HL-60 (cell line): ENCODE measurements at regions not wholly inside any gene's neighbourhood (a gene's known extent, or its start where the extent isn't known, plus 50 kb on each side); places are given as distances from the start of the nearest gene placed in this dataset.
"Not testable (repeated sequence)": the region's sequence is repeated elsewhere in the genome, so short reads cannot be mapped to it uniquely, and the experiment has no call there.

Experiments
- DNase-seq, 2 experiments: peaks; one replicate each; pipeline ENCODE4 v3.0.0-alpha.2; 2010 to 2020; ENCODE audit warnings: low read depth in 1 of 2, low spot score in 1 of 2
- H3K27ac ChIP-seq: fragments of 250-450 bp; sonication (Bioruptor Pico); replicated peaks from 2 replicates; pipeline ENCODE4 v1.5.1; 2020; ENCODE audit warnings: mild to moderate bottlenecking, moderate library complexity
- H3K27me3 ChIP-seq: fragments of 250-450 bp; sonication (Bioruptor Pico); 2 replicates; pipeline ENCODE4 v1.5.1; 2021; ENCODE audit warnings: mild to moderate bottlenecking, moderate library complexity; ENCODE audit not compliant: insufficient read depth, poor library complexity, severe bottlenecking
- H3K4me3 ChIP-seq: replicated peaks from 2 replicates; pipeline ENCODE4 v1.5.1; 2011; ENCODE audit warnings: mild to moderate bottlenecking, control low read depth, low read length; ENCODE audit not compliant: insufficient read depth
- GABPA ChIP-seq: IDR thresholded peaks from 2 replicates; pipeline ENCODE4 v1.6.1; 2012; ENCODE audit warnings: low read depth
- POLR2AphosphoS5 ChIP-seq: IDR thresholded peaks from 2 replicates; pipeline ENCODE4 v1.6.1; 2012; ENCODE audit warnings: low read depth
- REST ChIP-seq: IDR thresholded peaks from 2 replicates; pipeline ENCODE4 v1.6.1; 2012; ENCODE audit warnings: low read depth; ENCODE audit not compliant: insufficient replicate concordance
- SPI1 ChIP-seq: IDR thresholded peaks from 2 replicates; pipeline ENCODE4 v1.6.1; 2012; ENCODE audit warnings: low read depth, mild to moderate bottlenecking, borderline replicate concordance
- TF ChIP-seq, protein P1 (sequence below): IDR thresholded peaks from one replicate; pipeline ENCODE4 v1.5.1; 2011; ENCODE audit warnings: low read length, control low read depth, inconsistent platforms; ENCODE audit not compliant: insufficient read depth

DNA sequence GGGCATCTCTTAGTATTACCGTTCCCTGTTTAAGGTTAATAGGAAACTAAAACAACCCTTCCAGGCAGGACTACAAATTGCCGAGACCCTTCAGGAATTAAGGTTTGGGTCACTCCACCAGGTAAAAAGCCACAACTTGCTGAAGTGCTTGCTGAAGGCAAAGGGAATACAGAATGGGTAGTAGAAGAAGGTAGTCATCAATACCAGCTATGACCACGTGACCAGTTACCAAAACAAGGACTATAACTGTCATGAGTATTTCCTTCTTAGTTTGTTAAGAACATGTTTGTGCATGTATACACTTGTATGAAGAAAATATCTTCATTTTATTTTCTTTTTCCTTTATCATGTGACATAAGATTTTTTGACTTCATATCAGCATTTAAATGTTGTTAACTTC is 578.7 kb upstream of the FBXO33 start:
- H3K4me3 ChIP-seq, result no peak overlapping the region
- TF ChIP-seq POLR2AphosphoS5 (no peak), SPI1 (no peak), REST (no peak), GABPA (no peak)
- TF ChIP-seq, protein P1, sequence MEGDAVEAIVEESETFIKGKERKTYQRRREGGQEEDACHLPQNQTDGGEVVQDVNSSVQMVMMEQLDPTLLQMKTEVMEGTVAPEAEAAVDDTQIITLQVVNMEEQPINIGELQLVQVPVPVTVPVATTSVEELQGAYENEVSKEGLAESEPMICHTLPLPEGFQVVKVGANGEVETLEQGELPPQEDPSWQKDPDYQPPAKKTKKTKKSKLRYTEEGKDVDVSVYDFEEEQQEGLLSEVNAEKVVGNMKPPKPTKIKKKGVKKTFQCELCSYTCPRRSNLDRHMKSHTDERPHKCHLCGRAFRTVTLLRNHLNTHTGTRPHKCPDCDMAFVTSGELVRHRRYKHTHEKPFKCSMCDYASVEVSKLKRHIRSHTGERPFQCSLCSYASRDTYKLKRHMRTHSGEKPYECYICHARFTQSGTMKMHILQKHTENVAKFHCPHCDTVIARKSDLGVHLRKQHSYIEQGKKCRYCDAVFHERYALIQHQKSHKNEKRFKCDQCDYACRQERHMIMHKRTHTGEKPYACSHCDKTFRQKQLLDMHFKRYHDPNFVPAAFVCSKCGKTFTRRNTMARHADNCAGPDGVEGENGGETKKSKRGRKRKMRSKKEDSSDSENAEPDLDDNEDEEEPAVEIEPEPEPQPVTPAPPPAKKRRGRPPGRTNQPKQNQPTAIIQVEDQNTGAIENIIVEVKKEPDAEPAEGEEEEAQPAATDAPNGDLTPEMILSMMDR, result no peak
- no peak for DNase-seq
- H3K27me3 ChIP-seq, result no peaks in the 10 kb centered on the region
- no peak overlapping the region for H3K27ac ChIP-seq

- no peak for DNase-seq
- no peaks in the 10 kb centered on the region for H3K27me3 ChIP-seq
- no peak overlapping the region for H3K4me3 ChIP-seq
- TF ChIP-seq REST (no peak), GABPA (no peak), SPI1 (no peak), POLR2AphosphoS5 (no peak)
- TF ChIP-seq, protein P1, result no peak
- no peak overlapping the region for H3K27ac ChIP-seq
These were observed 577.5 kb upstream of the FBXO33 start for GRCh38 chr14:40009771-40010170.

DNA sequence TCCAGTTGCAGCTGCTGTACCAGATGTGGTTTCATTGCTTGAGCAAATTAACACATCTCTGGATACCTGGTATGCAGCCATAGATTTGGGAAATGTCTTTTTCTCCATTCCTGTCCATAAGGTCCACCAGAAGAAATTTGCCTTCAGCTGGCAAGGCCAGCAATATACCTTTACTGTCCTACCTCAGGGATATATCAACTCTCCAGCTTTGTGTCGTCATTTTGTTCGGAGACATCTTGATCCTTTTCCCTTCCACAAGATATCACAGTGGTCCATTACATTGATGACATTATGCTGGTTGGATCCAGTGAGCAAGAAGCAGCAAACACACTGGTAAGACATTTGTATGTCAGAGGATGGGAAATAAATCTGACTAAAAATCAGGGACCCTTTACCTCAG is 576.1 kb upstream of the FBXO33 start:
- H3K27me3 ChIP-seq, H3K4me3 ChIP-seq, DNase-seq, H3K27ac ChIP-seq: not testable (repeated sequence)

DNA sequence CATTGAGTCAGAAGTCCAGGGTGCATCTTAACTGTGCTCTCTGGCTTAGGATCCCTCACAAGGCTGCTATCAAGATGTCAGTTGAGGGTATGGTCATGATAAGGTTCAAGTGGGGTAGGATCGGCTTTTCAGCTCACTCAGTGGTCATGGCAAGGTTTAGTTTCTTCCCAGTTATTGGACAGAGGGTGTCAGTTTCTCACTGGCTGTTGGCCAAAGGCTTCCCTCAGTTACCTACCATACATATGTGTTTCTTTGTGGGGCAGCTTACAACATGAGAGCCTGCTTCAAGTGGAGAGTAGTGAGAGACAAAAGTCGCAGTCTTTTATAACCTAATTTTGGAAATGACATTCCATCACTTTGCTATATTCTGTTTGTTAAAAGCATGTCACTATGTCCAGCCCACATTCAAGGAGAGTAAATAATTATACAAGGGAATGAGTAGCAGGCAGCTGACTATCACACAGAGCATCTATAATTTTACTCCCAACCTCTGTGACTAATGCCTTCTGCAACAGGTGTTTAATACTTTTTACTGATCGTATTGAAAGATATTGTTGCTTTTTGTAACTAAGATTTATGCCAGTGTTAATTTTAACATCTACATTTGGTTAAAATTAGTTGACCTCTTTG is 572.8 kb upstream of the FBXO33 start:
- no peak overlapping the region for H3K27ac ChIP-seq
- TF ChIP-seq SPI1, result no peak
- no peak for TF ChIP-seq GABPA
- TF ChIP-seq, protein P1, result no peak
- no peak for TF ChIP-seq REST
- TF ChIP-seq POLR2AphosphoS5, result no peak
- no peak for DNase-seq

More for the DNA sequence above, 572.8 kb upstream of the FBXO33 start:
- H3K27me3 ChIP-seq, result no peaks in the 10 kb centered on the region
- H3K4me3 ChIP-seq, result no peak overlapping the region
